Spleen (tissue), 7 donors: ENCODE measurements at regions not wholly inside any gene's neighbourhood (a gene's known extent, or its start where the extent isn't known, plus 50 kb on each side); places are given as distances from the start of the nearest gene placed in this dataset.

Source experiments
- POLR2A ChIP-seq, 3 donors: fragments of 450-650 bp; IDR thresholded peaks; one replicate each; pipeline ENCODE4 v1.5.1; 2017; ENCODE audit warnings: antibody characterized with exemption in 3 of 3, mild to moderate bottlenecking in 1 of 3
- TF ChIP-seq, protein P1 (sequence below), 11 experiments: fragments of 200-600 bp in 7 of 11; fragments of 450-650 bp in 4 of 11; sonication (generic) in 4 of 11; IDR thresholded peaks in 8 of 11; conservative IDR thresholded peaks in 3 of 11; 1 replicate in 7 of 11; 2 replicates in 4 of 11; pipeline versions ENCODE4 v1.4.0 to v1.8.0; 2016 to 2021; ENCODE audit warnings: antibody characterized with exemption in 11 of 11, inconsistent platforms in 4 of 11, mild to moderate bottlenecking in 1 of 11
- donor health status: DM: no; HTN: no; CAD: no; lungs with moderate emphysema.
- donor health status: DM: no; HTN: no; CAD: no.
- donor health status: DM: no; HTN: no; CAD: no.

DNA sequence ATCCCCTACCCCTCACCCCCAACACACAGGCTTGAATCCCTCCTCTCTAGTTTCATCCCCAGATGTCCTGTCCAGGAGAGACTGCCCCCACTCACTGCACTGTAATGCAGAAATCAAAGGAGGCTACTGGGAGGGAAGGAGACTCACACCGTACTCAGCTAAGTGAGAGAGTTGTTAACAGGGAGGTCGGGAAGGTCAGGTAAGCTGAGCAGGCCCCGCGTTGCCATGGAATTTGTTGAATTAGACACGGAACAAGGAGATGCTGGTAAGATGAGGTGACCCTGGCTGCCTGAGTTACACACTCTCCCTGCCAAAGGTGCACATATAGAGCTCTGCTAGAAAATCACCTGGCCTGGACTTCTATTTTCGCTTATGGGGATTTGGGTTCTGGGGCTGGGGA, 197.9 kb downstream of the NXPE2 start:
- no peak for TF ChIP-seq POLR2A (IDR thresholded peaks at IDR 0.05)
- TF ChIP-seq, protein P1, sequence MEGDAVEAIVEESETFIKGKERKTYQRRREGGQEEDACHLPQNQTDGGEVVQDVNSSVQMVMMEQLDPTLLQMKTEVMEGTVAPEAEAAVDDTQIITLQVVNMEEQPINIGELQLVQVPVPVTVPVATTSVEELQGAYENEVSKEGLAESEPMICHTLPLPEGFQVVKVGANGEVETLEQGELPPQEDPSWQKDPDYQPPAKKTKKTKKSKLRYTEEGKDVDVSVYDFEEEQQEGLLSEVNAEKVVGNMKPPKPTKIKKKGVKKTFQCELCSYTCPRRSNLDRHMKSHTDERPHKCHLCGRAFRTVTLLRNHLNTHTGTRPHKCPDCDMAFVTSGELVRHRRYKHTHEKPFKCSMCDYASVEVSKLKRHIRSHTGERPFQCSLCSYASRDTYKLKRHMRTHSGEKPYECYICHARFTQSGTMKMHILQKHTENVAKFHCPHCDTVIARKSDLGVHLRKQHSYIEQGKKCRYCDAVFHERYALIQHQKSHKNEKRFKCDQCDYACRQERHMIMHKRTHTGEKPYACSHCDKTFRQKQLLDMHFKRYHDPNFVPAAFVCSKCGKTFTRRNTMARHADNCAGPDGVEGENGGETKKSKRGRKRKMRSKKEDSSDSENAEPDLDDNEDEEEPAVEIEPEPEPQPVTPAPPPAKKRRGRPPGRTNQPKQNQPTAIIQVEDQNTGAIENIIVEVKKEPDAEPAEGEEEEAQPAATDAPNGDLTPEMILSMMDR (IDR thresholded peaks at IDR 0.05 in 8 of 11, conservative IDR thresholded peaks at IDR 0.05 in 3 of 11) = no peak
